MM.1S (cell line): ENCODE measurements at regions not wholly inside any gene's neighbourhood (a gene's known extent, or its start where the extent isn't known, plus 50 kb on each side); places are given as distances from the start of the nearest gene placed in this dataset.

Source experiments
- DNase-seq: peaks from one replicate; pipeline ENCODE4 v3.0.0-alpha.2; 2015
- H2AFZ ChIP-seq: fragments of 300-600 bp; sonication (generic); 2 replicates; pipeline ENCODE4 v1.6.0; 2016; ENCODE audit warnings: antibody characterized with exemption, low read length
- H3F3A ChIP-seq: fragments of 300-600 bp; sonication (generic); 2 replicates; pipeline ENCODE4 v1.6.1; 2016; ENCODE audit warnings: mild to moderate bottlenecking, antibody characterized with exemption, low read length, moderate library complexity, mixed read lengths; ENCODE audit not compliant: insufficient read depth
- H3K27ac ChIP-seq: fragments of 300-600 bp; sonication (generic); 2 replicates; pipeline ENCODE4 v1.5.1; 2016; ENCODE audit warnings: mild to moderate bottlenecking, low read length
- H3K27me3 ChIP-seq: fragments of 300-600 bp; sonication (generic); replicated peaks from 2 replicates; pipeline ENCODE4 v1.6.0; 2016; ENCODE audit warnings: low read length; ENCODE audit not compliant: insufficient read depth
- H3K36me3 ChIP-seq: fragments of 300-600 bp; sonication (generic); replicated peaks from 2 replicates; pipeline ENCODE4 v1.6.1; 2016; ENCODE audit warnings: mild to moderate bottlenecking, low read length, mixed read lengths; ENCODE audit not compliant: insufficient read depth
- H3K4me1 ChIP-seq: fragments of 300-600 bp; sonication (generic); 2 replicates; pipeline ENCODE4 v1.6.1; 2016; ENCODE audit warnings: low read length, mixed read lengths
- H3K4me2 ChIP-seq: fragments of 300-600 bp; sonication (generic); 2 replicates; pipeline ENCODE4 v1.6.0; 2016; ENCODE audit warnings: low read depth, low read length
- H3K4me3 ChIP-seq: fragments of 300-600 bp; sonication (generic); 2 replicates; pipeline ENCODE4 v1.5.1; 2016; ENCODE audit warnings: low read length, mixed read lengths
- H3K79me2 ChIP-seq: fragments of 300-600 bp; sonication (generic); 2 replicates; pipeline ENCODE4 v1.6.1; 2016; ENCODE audit warnings: mixed run types, low read length, mixed read lengths
- H3K9ac ChIP-seq: fragments of 300-600 bp; sonication (generic); 2 replicates; pipeline ENCODE4 v1.6.1; 2016; ENCODE audit warnings: low read length, mixed read lengths
- H3K9me2 ChIP-seq: fragments of 300-600 bp; sonication (generic); replicated peaks from 2 replicates; pipeline ENCODE4 v1.6.1; 2016; ENCODE audit warnings: mild to moderate bottlenecking, low read length, mixed read lengths; ENCODE audit not compliant: insufficient read depth
- H3K9me3 ChIP-seq: fragments of 300-600 bp; sonication (generic); replicated peaks from 2 replicates; pipeline ENCODE4 v1.6.1; 2016; ENCODE audit warnings: mild to moderate bottlenecking, low read length, mixed read lengths; ENCODE audit not compliant: insufficient read depth
- H4K20me1 ChIP-seq: fragments of 300-600 bp; sonication (generic); 2 replicates; pipeline ENCODE4 v1.6.1; 2016; ENCODE audit warnings: mild to moderate bottlenecking, low read length, moderate library complexity, mixed read lengths; ENCODE audit not compliant: insufficient read depth
- CTCF ChIP-seq: fragments of 300-600 bp; sonication (generic); IDR thresholded peaks from 2 replicates; pipeline ENCODE4 v1.5.1; 2016; ENCODE audit warnings: antibody characterized with exemption, low read length, mixed read lengths
- EZH2 ChIP-seq: fragments of 300-600 bp; sonication (generic); optimal IDR thresholded peaks from 2 replicates; pipeline ENCODE3; 2017; ENCODE audit warnings: low read depth, mild to moderate bottlenecking, antibody characterized with exemption, low read length, mixed read lengths
- EZH2phosphoT487 ChIP-seq: fragments of 300-600 bp; sonication (generic); IDR thresholded peaks from 2 replicates; pipeline ENCODE4 v1.6.1; 2018; ENCODE audit warnings: antibody characterized with exemption, low read length

DNA sequence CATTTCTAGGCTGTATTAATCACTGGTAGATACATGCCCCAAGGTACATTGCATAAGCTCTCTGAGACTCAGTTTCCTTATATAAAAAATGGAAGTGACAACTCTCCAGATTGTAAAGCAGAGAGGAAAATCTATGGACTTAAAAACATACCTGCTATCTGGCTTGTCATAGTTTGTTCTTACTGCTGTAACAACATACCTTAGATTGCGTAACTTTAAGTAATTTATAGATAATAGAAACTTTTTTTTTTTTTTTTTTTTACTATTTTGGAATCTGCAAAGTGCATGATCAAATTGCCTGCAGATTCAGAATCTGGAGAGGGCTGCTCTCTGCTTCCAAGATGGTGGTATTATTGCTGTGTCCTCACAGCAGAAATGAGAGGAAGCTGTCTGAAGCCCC, 827.7 kb upstream of the BRINP3 start:
- H3K36me3 ChIP-seq = no peaks in the 10 kb centered on the region
- no peak overlapping the region for H3K9ac ChIP-seq
- no peaks in the 10 kb centered on the region for H3K9me2 ChIP-seq
- no peaks in the 10 kb centered on the region for H3K4me1 ChIP-seq
- no peaks in the 10 kb centered on the region for H4K20me1 ChIP-seq
- no peaks in the 10 kb centered on the region for H3K79me2 ChIP-seq
- DNase-seq = no peak
- H3K9me3 ChIP-seq = no peaks in the 10 kb centered on the region
- no peak overlapping the region for H3K4me3 ChIP-seq
- H3K4me2 ChIP-seq = no peak overlapping the region
- TF ChIP-seq EZH2phosphoT487 (no peak), CTCF (no peak), EZH2 (no peak)
- no peak overlapping the region for H2AFZ ChIP-seq
- no peak overlapping the region for H3K27ac ChIP-seq
- no peaks in the 10 kb centered on the region for H3K27me3 ChIP-seq
- H3F3A ChIP-seq = no peaks in the 10 kb centered on the region

GRCh38 chr1:191306916-191307315, 829.3 kb upstream of the BRINP3 start:
- Histone ChIP-seq H3K4me1 (no peaks in the 10 kb centered on the region), H3K4me2 (no peak overlapping the region), H3K36me3 (no peaks in the 10 kb centered on the region), H3F3A (no peaks in the 10 kb centered on the region), H3K79me2 (no peaks in the 10 kb centered on the region), H3K9me2 (no peaks in the 10 kb centered on the region), H3K27me3 (no peaks in the 10 kb centered on the region), H4K20me1 (no peaks in the 10 kb centered on the region), H3K9ac (no peak overlapping the region), H3K27ac (no peak overlapping the region), H3K9me3 (no peaks in the 10 kb centered on the region), H3K4me3 (no peak overlapping the region), H2AFZ (no peak overlapping the region)
- TF ChIP-seq EZH2phosphoT487 (no peak), CTCF (no peak), EZH2 (no peak)
- no peak for DNase-seq

- Histone ChIP-seq H3K27me3 (no peaks in the 10 kb centered on the region), H3K27ac (no peak overlapping the region), H4K20me1 (no peaks in the 10 kb centered on the region), H3K9ac (no peak overlapping the region), H3K4me3 (no peak overlapping the region), H3K9me2 (no peaks in the 10 kb centered on the region), H3K4me2 (no peak overlapping the region), H3K36me3 (no peaks in the 10 kb centered on the region), H2AFZ (no peak overlapping the region), H3K79me2 (no peaks in the 10 kb centered on the region), H3K4me1 (no peaks in the 10 kb centered on the region), H3F3A (no peaks in the 10 kb centered on the region), H3K9me3 (no peaks in the 10 kb centered on the region)
- TF ChIP-seq EZH2 = no peak
- no peak for TF ChIP-seq EZH2phosphoT487
- no peak for TF ChIP-seq CTCF
- DNase-seq = no peak
Measured at GRCh38 chr1:191320062-191320461, 838.2 kb upstream of the RGS18 start.

- no peak overlapping the region for H3K27ac ChIP-seq
- H3K4me2 ChIP-seq = no peak overlapping the region
- no peak overlapping the region for H2AFZ ChIP-seq
- H3K9ac ChIP-seq = no peak overlapping the region
- no peaks in the 10 kb centered on the region for H3K27me3 ChIP-seq
- H3K36me3 ChIP-seq = no peaks in the 10 kb centered on the region
- H3K4me3 ChIP-seq = no peak overlapping the region
- H3K4me1 ChIP-seq = no peaks in the 10 kb centered on the region
- no peaks in the 10 kb centered on the region for H3K9me2 ChIP-seq
- DNase-seq = no peak
- H3K9me3 ChIP-seq = no peaks in the 10 kb centered on the region
- TF ChIP-seq EZH2 (no peak), CTCF (no peak), EZH2phosphoT487 (no peak)
- H3F3A ChIP-seq = no peaks in the 10 kb centered on the region
- no peaks in the 10 kb centered on the region for H4K20me1 ChIP-seq
- H3K79me2 ChIP-seq = no peaks in the 10 kb centered on the region
Measured at GRCh38 chr1:191327868-191328267, 830.4 kb upstream of the RGS18 start.
